Fibroblast of villous mesenchyme (primary cell): ENCODE measurements at regions not wholly inside any gene's neighbourhood (a gene's known extent, or its start where the extent isn't known, plus 50 kb on each side); places are given as distances from the start of the nearest gene placed in this dataset.

Experiments
- DNase-seq: peaks from one replicate; pipeline ENCODE4 v3.0.0-alpha.2; 2010; ENCODE audit warnings: low read depth
- H3K4me3 ChIP-seq: 2 replicates; pipeline ENCODE4 v1.5.1; 2011; ENCODE audit warnings: low read depth, mild to moderate bottlenecking, low read length
- CTCF ChIP-seq: IDR thresholded peaks from 2 replicates; pipeline ENCODE4 v1.5.1; 2012; ENCODE audit warnings: low read depth, mild to moderate bottlenecking, low read length; ENCODE audit not compliant: insufficient read depth

- TF ChIP-seq CTCF, result no peak
- DNase-seq, result no peak
- H3K4me3 ChIP-seq, result no peak overlapping the region
Observed at GRCh38 chr10:84681781-84682180, 353.4 kb downstream of the CCSER2 start.

DNA sequence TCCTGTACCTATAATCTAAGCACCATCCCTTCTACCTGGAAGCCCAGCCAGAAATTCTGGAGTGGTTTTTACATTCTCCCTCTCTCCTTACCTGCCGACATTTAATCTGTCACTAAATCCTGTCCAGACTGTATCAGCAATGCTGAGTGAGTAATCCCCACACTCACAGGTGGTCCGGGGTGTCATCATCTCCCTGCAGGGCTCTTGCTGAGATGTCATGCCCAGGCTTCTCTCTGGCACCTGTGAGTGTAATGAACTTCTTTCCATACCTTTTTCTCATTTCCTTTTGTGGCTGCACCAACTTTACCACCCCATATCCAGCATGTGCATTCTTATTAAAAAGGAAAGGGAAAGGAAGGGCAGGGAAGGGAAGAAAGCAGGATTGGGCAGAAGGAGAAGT is 355.2 kb downstream of the CCSER2 start:
- DNase-seq, result no peak
- TF ChIP-seq CTCF, result no peak

GRCh38 chr10:84683980-84684740 is 355.8 kb downstream of the CCSER2 start:
- no peak for DNase-seq
- no peak overlapping the region for H3K4me3 ChIP-seq
- no peak for TF ChIP-seq CTCF

More for the DNA sequence above, 355.2 kb downstream of the CCSER2 start:
- H3K4me3 ChIP-seq, result no peak overlapping the region

- H3K4me3 ChIP-seq, result no peak overlapping the region
- no peak for TF ChIP-seq CTCF
- DNase-seq, result no peak
Observed at GRCh38 chr10:84685047-84685660, 356.8 kb downstream of the CCSER2 start.

DNA sequence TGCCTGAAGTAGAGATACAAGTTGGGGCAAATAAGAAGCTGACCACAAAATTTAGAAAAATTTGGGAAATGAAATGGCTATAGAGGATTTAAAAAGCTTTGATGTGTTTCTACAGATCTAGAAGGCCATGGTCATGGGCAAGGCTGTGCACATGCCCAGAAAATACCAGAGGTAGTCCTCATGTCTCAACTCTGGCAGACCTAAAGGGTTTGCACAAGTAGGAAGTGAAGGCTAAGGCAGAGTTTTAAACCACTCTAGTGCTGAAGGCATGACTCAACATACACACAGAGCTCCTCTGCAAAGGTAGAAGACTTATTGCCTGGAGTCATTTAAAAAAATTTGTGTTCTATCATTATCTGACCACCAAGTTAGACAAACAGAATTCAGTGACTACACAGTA is 364.6 kb downstream of the CCSER2 start:
- no peak overlapping the region for H3K4me3 ChIP-seq
- DNase-seq, result no peak
- no peak for TF ChIP-seq CTCF

DNA sequence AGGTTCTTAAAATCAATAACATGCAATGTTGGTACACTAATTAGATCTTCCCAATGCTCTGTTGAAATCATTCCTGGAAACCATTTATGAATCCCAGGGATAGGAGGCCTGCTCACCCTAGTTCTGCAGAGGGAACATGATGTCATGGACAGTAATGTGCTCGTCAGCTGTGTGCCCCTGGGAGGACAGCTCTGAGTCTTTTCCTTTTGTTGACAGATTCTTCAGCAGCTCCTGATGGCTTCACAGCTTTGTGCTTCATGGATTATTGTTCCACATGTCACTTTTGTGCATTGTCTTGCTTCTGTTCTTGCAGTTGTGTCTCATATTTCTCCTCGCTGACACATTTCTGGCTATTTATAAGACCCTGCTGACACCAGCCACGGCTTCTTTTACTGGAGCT is 367.5 kb downstream of the CCSER2 start:
- no peak for TF ChIP-seq CTCF
- H3K4me3 ChIP-seq, result no peak overlapping the region
- no peak for DNase-seq

DNA sequence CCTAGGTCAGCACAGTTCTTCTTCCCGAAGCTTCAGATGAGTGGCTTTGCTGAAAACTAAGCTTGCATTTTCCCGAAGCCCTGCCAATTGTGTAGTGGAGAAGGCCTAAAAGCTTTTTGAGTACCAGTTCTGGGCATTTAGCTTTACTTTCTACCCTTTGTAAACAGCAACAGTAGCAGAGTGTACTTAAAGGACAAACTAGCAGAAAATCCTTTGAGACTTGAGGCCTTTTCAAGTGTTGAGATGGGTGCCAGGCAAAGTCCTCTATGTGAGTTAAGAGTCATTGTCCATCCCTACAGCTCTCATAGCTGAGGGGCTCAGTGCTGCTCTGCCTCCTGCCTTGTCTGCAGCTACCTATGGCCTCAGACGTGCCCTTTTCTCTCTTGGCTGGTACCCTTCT is 368.2 kb downstream of the CCSER2 start:
- no peak for TF ChIP-seq CTCF
- DNase-seq, result no peak
- no peak overlapping the region for H3K4me3 ChIP-seq
